ENCODE measurements at regions not wholly inside any gene's neighbourhood (a gene's known extent, or its start where the extent isn't known, plus 50 kb on each side); places are given as distances from the start of the nearest gene placed in this dataset.

DNA sequence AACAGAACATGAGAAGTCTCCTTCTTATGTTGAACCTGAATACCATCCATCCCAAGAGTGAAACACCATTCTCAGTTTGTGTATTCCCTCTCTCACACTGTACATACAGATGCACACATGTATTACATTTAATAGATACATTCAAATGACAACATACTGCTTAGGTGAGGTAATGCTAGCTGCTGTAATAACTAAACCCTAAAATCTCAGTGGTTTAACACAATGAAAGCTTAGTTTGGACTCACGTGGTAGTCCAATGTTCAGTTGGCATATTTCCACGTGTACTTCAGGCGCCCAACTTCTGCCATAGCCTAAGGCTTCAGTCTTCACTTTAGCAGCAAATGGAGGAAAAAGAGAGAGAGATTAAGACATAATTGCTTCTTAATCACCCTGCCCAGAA lies 351.1 kb upstream of the PMFBP1 start:
- no peak for ATAC-seq

DNA sequence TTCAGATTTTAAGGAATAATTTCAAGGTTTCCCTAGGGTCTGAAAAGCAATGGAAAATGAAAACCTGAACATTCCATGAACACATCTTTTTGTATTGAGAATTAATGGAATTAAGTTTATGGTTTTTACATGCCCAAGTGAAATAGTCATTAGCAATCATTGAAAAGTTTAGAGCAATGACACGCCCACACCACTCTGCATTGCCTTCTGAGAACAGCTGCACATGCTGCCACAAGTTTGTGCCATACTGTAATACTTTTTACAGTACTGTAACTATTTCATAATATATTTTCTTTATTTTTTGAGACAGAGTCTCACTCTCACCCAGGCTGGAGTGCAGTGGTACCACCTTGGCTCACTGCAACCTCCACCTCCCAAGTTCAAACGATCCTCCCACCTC lies 345.2 kb upstream of the PMFBP1 start:
- 100% methylated on average over 2 of the region's 2 CpGs for WGBS (ENCODE audit: insufficient coverage)

More for the DNA sequence above, 351.1 kb upstream of the PMFBP1 start:
- H3K4me3 ChIP-seq (ENCODE audit: low read length), result no peak overlapping the region
- no peak overlapping the region for H3K27ac ChIP-seq (ENCODE audit: low read length)
- TF ChIP-seq, protein P1, sequence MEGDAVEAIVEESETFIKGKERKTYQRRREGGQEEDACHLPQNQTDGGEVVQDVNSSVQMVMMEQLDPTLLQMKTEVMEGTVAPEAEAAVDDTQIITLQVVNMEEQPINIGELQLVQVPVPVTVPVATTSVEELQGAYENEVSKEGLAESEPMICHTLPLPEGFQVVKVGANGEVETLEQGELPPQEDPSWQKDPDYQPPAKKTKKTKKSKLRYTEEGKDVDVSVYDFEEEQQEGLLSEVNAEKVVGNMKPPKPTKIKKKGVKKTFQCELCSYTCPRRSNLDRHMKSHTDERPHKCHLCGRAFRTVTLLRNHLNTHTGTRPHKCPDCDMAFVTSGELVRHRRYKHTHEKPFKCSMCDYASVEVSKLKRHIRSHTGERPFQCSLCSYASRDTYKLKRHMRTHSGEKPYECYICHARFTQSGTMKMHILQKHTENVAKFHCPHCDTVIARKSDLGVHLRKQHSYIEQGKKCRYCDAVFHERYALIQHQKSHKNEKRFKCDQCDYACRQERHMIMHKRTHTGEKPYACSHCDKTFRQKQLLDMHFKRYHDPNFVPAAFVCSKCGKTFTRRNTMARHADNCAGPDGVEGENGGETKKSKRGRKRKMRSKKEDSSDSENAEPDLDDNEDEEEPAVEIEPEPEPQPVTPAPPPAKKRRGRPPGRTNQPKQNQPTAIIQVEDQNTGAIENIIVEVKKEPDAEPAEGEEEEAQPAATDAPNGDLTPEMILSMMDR (IDR thresholded peaks at IDR 0.05), result no peak
- Mint-ChIP-seq H3K9me3 (peaks cover 2 to 5% of the 10 kb centered on the region in 2 donors), H3K36me3 (no peaks in the 10 kb centered on the region), H3K4me1 (no peaks in the 10 kb centered on the region), H3K27me3 (ENCODE audit: low read depth in 2 of 2) (no peaks in the 10 kb centered on the region), H3K27ac (no peak overlapping the region), H3K4me3 (no peak overlapping the region)
- intact Hi-C loops (cut with micrococcal nuclease), result no loop called here
- H3K36me3 ChIP-seq (ENCODE audit: control insufficient read depth, insufficient read depth, low read length), result no peaks in the 10 kb centered on the region
- no peaks in the 10 kb centered on the region for H3K27me3 ChIP-seq (ENCODE audit: control insufficient read depth, insufficient read depth, low read length)
- H3K4me1 ChIP-seq (ENCODE audit: control insufficient read depth, insufficient read depth, low read length), result no peaks in the 10 kb centered on the region
- H3K9me3 ChIP-seq (ENCODE audit: control insufficient read depth, insufficient read depth, low read length), result no peaks in the 10 kb centered on the region
- WGBS (ENCODE audit: insufficient coverage), result 94% methylated on average over 3 of the region's 3 CpGs
- DNase-seq, result no peak

GRCh38 chr16:72511171-72511570 lies 339.2 kb upstream of the PMFBP1 start:
- 100% methylated on average over 1 of the region's 3 CpGs for WGBS (ENCODE audit: insufficient coverage)
- no peak overlapping the region for H3K4me3 Mint-ChIP-seq
- no peak overlapping the region for H3K4me3 ChIP-seq (ENCODE audit: low read length)

More for the DNA sequence above, 345.2 kb upstream of the PMFBP1 start:
- H3K27ac Mint-ChIP-seq, result no peak overlapping the region
- DNase-seq (no peak), ATAC-seq (no peak)
- no peaks in the 10 kb centered on the region for H3K4me1 ChIP-seq (ENCODE audit: control insufficient read depth, insufficient read depth, low read length)
- no peaks in the 10 kb centered on the region for H3K27me3 ChIP-seq (ENCODE audit: control insufficient read depth, insufficient read depth, low read length)
- H3K27ac ChIP-seq (ENCODE audit: low read length), result no peak overlapping the region
- TF ChIP-seq, protein P1 (IDR thresholded peaks at IDR 0.05), result no peak
- H3K27me3 Mint-ChIP-seq (ENCODE audit: low read depth in 2 of 2), result no peaks in the 10 kb centered on the region
- H3K4me3 ChIP-seq (ENCODE audit: low read length), result no peak overlapping the region
- H3K4me1 Mint-ChIP-seq, result no peaks in the 10 kb centered on the region
- peaks cover 2 to 3% of the 10 kb centered on the region in 2 donors for H3K9me3 Mint-ChIP-seq
- H3K9me3 ChIP-seq (ENCODE audit: control insufficient read depth, insufficient read depth, low read length), result no peaks in the 10 kb centered on the region
- intact Hi-C loops (cut with micrococcal nuclease), result no loop called here
- H3K36me3 Mint-ChIP-seq, result no peaks in the 10 kb centered on the region
- no peak overlapping the region for H3K4me3 Mint-ChIP-seq
- H3K36me3 ChIP-seq (ENCODE audit: control insufficient read depth, insufficient read depth, low read length), result no peaks in the 10 kb centered on the region

DNA sequence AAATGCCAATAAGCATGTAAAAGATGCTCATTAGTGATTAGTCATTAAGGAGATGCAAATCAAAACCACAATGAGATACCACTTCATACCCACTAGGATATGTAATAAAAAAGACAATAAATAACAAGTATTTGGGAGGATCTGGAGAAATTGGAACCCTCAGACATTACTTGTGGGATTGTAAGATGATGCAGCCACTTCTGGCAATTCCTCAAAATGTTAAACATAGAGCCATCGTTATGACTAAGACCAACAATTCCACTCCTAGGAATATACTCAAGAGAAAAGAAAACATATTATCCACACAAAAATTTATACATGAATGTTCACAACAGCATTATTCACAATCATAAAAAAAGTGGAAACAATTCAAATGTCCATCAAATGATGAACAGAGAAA lies 336.2 kb upstream of the PMFBP1 start:
- Mint-ChIP-seq H3K27ac (no peak overlapping the region), H3K9me3 (no peaks in the 10 kb centered on the region), H3K27me3 (ENCODE audit: low read depth in 2 of 2) (no peaks in the 10 kb centered on the region), H3K36me3 (no peaks in the 10 kb centered on the region), H3K4me1 (no peaks in the 10 kb centered on the region), H3K4me3 (no peak overlapping the region)
- no peak overlapping the region for H3K27ac ChIP-seq (ENCODE audit: low read length)
- no peaks in the 10 kb centered on the region for H3K4me1 ChIP-seq (ENCODE audit: control insufficient read depth, insufficient read depth, low read length)
- no peaks in the 10 kb centered on the region for H3K27me3 ChIP-seq (ENCODE audit: control insufficient read depth, insufficient read depth, low read length)
- H3K9me3 ChIP-seq (ENCODE audit: control insufficient read depth, insufficient read depth, low read length), result no peaks in the 10 kb centered on the region
- H3K36me3 ChIP-seq (ENCODE audit: control insufficient read depth, insufficient read depth, low read length), result no peaks in the 10 kb centered on the region
- intact Hi-C loops (cut with micrococcal nuclease), result no loop called here
- ATAC-seq, result no peak
- TF ChIP-seq, protein P1 (IDR thresholded peaks at IDR 0.05), result no peak
- no peak for DNase-seq
- no peak overlapping the region for H3K4me3 ChIP-seq (ENCODE audit: low read length)
- WGBS (ENCODE audit: insufficient coverage), result 100% methylated on average over 1 of the region's 1 CpG

More at GRCh38 chr16:72511171-72511570, 339.2 kb upstream of the PMFBP1 start:
- Histone ChIP-seq H3K9me3 (ENCODE audit: control insufficient read depth, insufficient read depth, low read length) (no peaks in the 10 kb centered on the region), H3K27me3 (ENCODE audit: control insufficient read depth, insufficient read depth, low read length) (no peaks in the 10 kb centered on the region), H3K4me1 (ENCODE audit: control insufficient read depth, insufficient read depth, low read length) (no peaks in the 10 kb centered on the region), H3K27ac (ENCODE audit: low read length) (no peak overlapping the region), H3K36me3 (ENCODE audit: control insufficient read depth, insufficient read depth, low read length) (no peaks in the 10 kb centered on the region)
- Mint-ChIP-seq H3K27ac (no peak overlapping the region), H3K9me3 (no peaks in the 10 kb centered on the region), H3K36me3 (no peaks in the 10 kb centered on the region), H3K27me3 (ENCODE audit: low read depth in 2 of 2) (no peaks in the 10 kb centered on the region), H3K4me1 (no peaks in the 10 kb centered on the region)
- intact Hi-C loops (cut with micrococcal nuclease), result no loop called here
- DNase-seq (no peak), ATAC-seq (no peak)
- TF ChIP-seq, protein P1 (IDR thresholded peaks at IDR 0.05), result no peak
